Esophagus muscularis mucosa (tissue), 4 donors: ENCODE measurements at regions not wholly inside any gene's neighbourhood (a gene's known extent, or its start where the extent isn't known, plus 50 kb on each side); places are given as distances from the start of the nearest gene placed in this dataset.

ENCODE experiments used
- CTCF ChIP-seq, 3 experiments: fragments of 200-600 bp in 2 of 3; fragments of 450-650 bp in 1 of 3; sonication (generic) in 2 of 3; IDR thresholded peaks; one replicate each; pipeline ENCODE4 v1.5.1; 2017 to 2019; ENCODE audit warnings: antibody characterized with exemption in 3 of 3, mild to moderate bottlenecking in 2 of 3, moderate library complexity in 1 of 3
- EP300 ChIP-seq: sonication (generic); formaldehyde crosslinking; IDR thresholded peaks from one replicate; pipeline ENCODE4 v1.6.1; 2017; ENCODE audit warnings: antibody characterized with exemption
- POLR2A ChIP-seq: fragments of 450-650 bp; IDR thresholded peaks from one replicate; pipeline ENCODE4 v1.6.1; 2017; ENCODE audit warnings: antibody characterized with exemption, moderate library complexity, mild to moderate bottlenecking, low read depth
- POLR2AphosphoS5 ChIP-seq, 2 donors: sonication (generic); formaldehyde crosslinking; IDR thresholded peaks; one replicate each; pipeline ENCODE4 v1.6.1; 2017; ENCODE audit warnings: antibody characterized with exemption in 2 of 2

GRCh38 chr3:127459891-127460290 lies 130.6 kb downstream of the TPRA1 start:
- TF ChIP-seq CTCF (IDR thresholded peaks at IDR 0.05) = no peak
- no peak for TF ChIP-seq EP300
- TF ChIP-seq POLR2AphosphoS5 (IDR thresholded peaks at IDR 0.05) = no peak
- TF ChIP-seq POLR2A = no peak
